ENCODE measurements at regions not wholly inside any gene's neighbourhood (a gene's known extent, or its start where the extent isn't known, plus 50 kb on each side); places are given as distances from the start of the nearest gene placed in this dataset.
A peak's percentile ranks its signal among the peaks of the same experiment; 100 is the strongest.

DNA sequence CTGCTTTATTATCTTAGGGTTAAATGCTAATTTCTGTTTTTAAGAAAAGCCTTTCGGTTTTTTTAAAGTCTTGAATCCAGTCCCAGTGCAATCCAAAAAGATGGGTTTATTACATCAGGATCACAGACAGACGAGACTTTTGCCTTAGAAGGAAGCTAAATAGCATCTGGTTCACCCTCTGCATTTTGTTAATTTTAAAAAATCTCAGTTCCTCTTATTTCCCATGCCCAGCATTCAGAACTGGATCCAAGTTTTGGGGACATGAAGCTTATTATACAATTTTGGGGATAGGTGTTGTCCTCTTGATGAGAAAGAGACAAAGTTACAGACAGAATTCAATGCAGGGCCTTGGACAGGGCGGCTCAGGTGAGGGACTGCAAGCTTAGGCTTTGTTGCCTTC is 181.5 kb upstream of the LYSMD4 start:
- H3K4me2 ChIP-seq (replicated peaks; ENCODE audit: extremely low read depth, low read length, poor library complexity, severe bottlenecking), result no peak overlapping the region
- H3K9ac ChIP-seq (ENCODE audit: insufficient read depth, low read length, poor library complexity, severe bottlenecking), result no peak overlapping the region
- DNase-seq, result peak in 2 of 3 donors; percentile 17 to 37
- intact Hi-C loops (cut with micrococcal nuclease), result loop anchor here in 1 of 2 donors (10.0 kb wide), 1 partner anchor 440 kb away; no protein-coding TSS in a partner anchor
- Mint-ChIP-seq H3K9me3 (peaks cover 0 to 8% (median 2%) of the 10 kb centered on the region in 7 donors), H3K4me3 (no peak overlapping the region), H3K4me1 (peaks cover 48% of the 10 kb centered on the region), H3K27me3 (ENCODE audit: low read depth in 3 of 3) (peaks cover 9 to 22% (median 15%) of the 10 kb centered on the region in 3 donors), H3K36me3 (no peaks in the 10 kb centered on the region), H3K27ac (peak overlapping the region in 5 of 7 donors; percentile 32 to 97 (median 91))
- H3K79me2 ChIP-seq (ENCODE audit: insufficient read depth, low read length), result no peaks in the 10 kb centered on the region
- no peak overlapping the region for H3K4me3 ChIP-seq (replicated peaks in 1 of 3; ENCODE audit: low read depth in 2 of 3, low read length in 3 of 3)
- no peaks in the 10 kb centered on the region for H3K36me3 ChIP-seq (replicated peaks in 1 of 2; ENCODE audit: control insufficient read depth in 1 of 2, insufficient read depth in 2 of 2, low read length in 2 of 2)
- TF ChIP-seq, protein P1, sequence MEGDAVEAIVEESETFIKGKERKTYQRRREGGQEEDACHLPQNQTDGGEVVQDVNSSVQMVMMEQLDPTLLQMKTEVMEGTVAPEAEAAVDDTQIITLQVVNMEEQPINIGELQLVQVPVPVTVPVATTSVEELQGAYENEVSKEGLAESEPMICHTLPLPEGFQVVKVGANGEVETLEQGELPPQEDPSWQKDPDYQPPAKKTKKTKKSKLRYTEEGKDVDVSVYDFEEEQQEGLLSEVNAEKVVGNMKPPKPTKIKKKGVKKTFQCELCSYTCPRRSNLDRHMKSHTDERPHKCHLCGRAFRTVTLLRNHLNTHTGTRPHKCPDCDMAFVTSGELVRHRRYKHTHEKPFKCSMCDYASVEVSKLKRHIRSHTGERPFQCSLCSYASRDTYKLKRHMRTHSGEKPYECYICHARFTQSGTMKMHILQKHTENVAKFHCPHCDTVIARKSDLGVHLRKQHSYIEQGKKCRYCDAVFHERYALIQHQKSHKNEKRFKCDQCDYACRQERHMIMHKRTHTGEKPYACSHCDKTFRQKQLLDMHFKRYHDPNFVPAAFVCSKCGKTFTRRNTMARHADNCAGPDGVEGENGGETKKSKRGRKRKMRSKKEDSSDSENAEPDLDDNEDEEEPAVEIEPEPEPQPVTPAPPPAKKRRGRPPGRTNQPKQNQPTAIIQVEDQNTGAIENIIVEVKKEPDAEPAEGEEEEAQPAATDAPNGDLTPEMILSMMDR (IDR thresholded peaks at IDR 0.05), result no peak
- peak overlapping the region; percentile 91 to 98 for H3K27ac ChIP-seq (ENCODE audit: low read depth in 1 of 2, low read length in 2 of 2)
- H4K20me1 ChIP-seq (ENCODE audit: insufficient read depth, low read length), result no peaks in the 10 kb centered on the region
- H3K9me3 ChIP-seq (replicated peaks in 1 of 2; ENCODE audit: control insufficient read depth in 1 of 2, insufficient read depth in 1 of 2, low read length in 2 of 2), result no peaks in the 10 kb centered on the region
- WGBS (ENCODE audit: insufficient coverage), result 0% methylated on average over 1 of the region's 3 CpGs
- H2AFZ ChIP-seq (ENCODE audit: insufficient read depth, low read depth, low read length, poor library complexity, severe bottlenecking), result no peak overlapping the region
- peaks cover 56 to 61% of the 10 kb centered on the region in 2 donors for H3K4me1 ChIP-seq (ENCODE audit: control insufficient read depth in 1 of 2, insufficient read depth in 2 of 2, low read length in 2 of 2)
- peaks cover 0 to 5% of the 10 kb centered on the region in 2 donors for H3K27me3 ChIP-seq (ENCODE audit: control insufficient read depth in 2 of 2, insufficient read depth in 2 of 2, low read length in 2 of 2)

GRCh38 chr15:99911816-99912215 is 178.6 kb upstream of the LYSMD4 start:
- no peaks in the 10 kb centered on the region for H3K9me3 ChIP-seq (replicated peaks in 1 of 2; ENCODE audit: control insufficient read depth in 1 of 2, insufficient read depth in 1 of 2, low read length in 2 of 2)
- no peaks in the 10 kb centered on the region for H3K79me2 ChIP-seq (ENCODE audit: insufficient read depth, low read length)
- intact Hi-C loops (cut with micrococcal nuclease), result loop anchor here in 1 of 2 donors (10.0 kb wide), 1 partner anchor 443 kb away; no protein-coding TSS in a partner anchor
- H3K4me1 ChIP-seq (ENCODE audit: control insufficient read depth in 1 of 2, insufficient read depth in 2 of 2, low read length in 2 of 2), result peaks cover 46 to 49% of the 10 kb centered on the region in 2 donors
- peak overlapping the region in 1 of 3 experiments; percentile 15 for H3K4me3 ChIP-seq (replicated peaks in 1 of 3; ENCODE audit: low read depth in 2 of 3, low read length in 3 of 3)
- H3K9ac ChIP-seq (ENCODE audit: insufficient read depth, low read length, poor library complexity, severe bottlenecking), result no peak overlapping the region
- TF ChIP-seq, protein P1 (IDR thresholded peaks at IDR 0.05), result no peak
- H3K27ac ChIP-seq (ENCODE audit: low read depth in 1 of 2, low read length in 2 of 2), result peak overlapping the region; percentile 39 to 79
- Mint-ChIP-seq H3K4me3 (peak overlapping the region in 1 of 2 donors; percentile 56), H3K9me3 (peaks cover 0 to 10% (median 2%) of the 10 kb centered on the region in 7 donors), H3K27me3 (ENCODE audit: low read depth in 3 of 3) (peaks cover 2% of the 10 kb centered on the region in 3 donors), H3K27ac (peak overlapping the region; percentile 68 to 93 (median 86)), H3K4me1 (peaks cover 39% of the 10 kb centered on the region), H3K36me3 (no peaks in the 10 kb centered on the region)
- peak overlapping the region; percentile 40 for H3K4me2 ChIP-seq (replicated peaks; ENCODE audit: extremely low read depth, low read length, poor library complexity, severe bottlenecking)
- H4K20me1 ChIP-seq (ENCODE audit: insufficient read depth, low read length), result no peaks in the 10 kb centered on the region
- H3K27me3 ChIP-seq (ENCODE audit: control insufficient read depth in 2 of 2, insufficient read depth in 2 of 2, low read length in 2 of 2), result no peaks in the 10 kb centered on the region
- H2AFZ ChIP-seq (ENCODE audit: insufficient read depth, low read depth, low read length, poor library complexity, severe bottlenecking), result peak overlapping the region; percentile 65
- 11% methylated on average over 3 of the region's 5 CpGs for WGBS (ENCODE audit: insufficient coverage)
- peak; percentile 52 to 57 (median 54) for DNase-seq
- H3K36me3 ChIP-seq (replicated peaks in 1 of 2; ENCODE audit: control insufficient read depth in 1 of 2, insufficient read depth in 2 of 2, low read length in 2 of 2), result no peaks in the 10 kb centered on the region

All from CD14-positive monocyte (primary cell).